ENCODE measurements at regions not wholly inside any gene's neighbourhood (a gene's known extent, or its start where the extent isn't known, plus 50 kb on each side); places are given as distances from the start of the nearest gene placed in this dataset.
"Not testable (repeated sequence)": the region's sequence is repeated elsewhere in the genome, so short reads cannot be mapped to it uniquely, and the experiment has no call there.

GRCh38 chr3:118228151-118228550, 806.5 kb downstream of the IGSF11 start:
- 62 to 66% methylated on average over 1 of the region's 1 CpG for WGBS, 2 donors
- DNase-seq (ENCODE audit: low spot score in 2 of 2): no peak
- intact Hi-C loops (cut with DNase I; ENCODE audit: low total_unique reads): no loop called here
- TF ChIP-seq CTCF (IDR thresholded peaks at IDR 0.05): no peak
- no peak for TF ChIP-seq POLR2A (IDR thresholded peaks at IDR 0.05)
- H3K4me3 ChIP-seq (ENCODE audit: low read depth, poor library complexity, severe bottlenecking): no peak overlapping the region

GRCh38 chr3:118229196-118229595, 805.5 kb downstream of the IGSF11 start:
- intact Hi-C loops (cut with DNase I; ENCODE audit: low total_unique reads): no loop called here
- TF ChIP-seq POLR2A (IDR thresholded peaks at IDR 0.05) (no peak), CTCF (IDR thresholded peaks at IDR 0.05) (no peak)
- no peak for DNase-seq (ENCODE audit: low spot score in 2 of 2)
- no peak overlapping the region for H3K4me3 ChIP-seq (ENCODE audit: low read depth, poor library complexity, severe bottlenecking)
- WGBS, 2 donors: 55 to 61% methylated on average over 1 of the region's 1 CpG

DNA sequence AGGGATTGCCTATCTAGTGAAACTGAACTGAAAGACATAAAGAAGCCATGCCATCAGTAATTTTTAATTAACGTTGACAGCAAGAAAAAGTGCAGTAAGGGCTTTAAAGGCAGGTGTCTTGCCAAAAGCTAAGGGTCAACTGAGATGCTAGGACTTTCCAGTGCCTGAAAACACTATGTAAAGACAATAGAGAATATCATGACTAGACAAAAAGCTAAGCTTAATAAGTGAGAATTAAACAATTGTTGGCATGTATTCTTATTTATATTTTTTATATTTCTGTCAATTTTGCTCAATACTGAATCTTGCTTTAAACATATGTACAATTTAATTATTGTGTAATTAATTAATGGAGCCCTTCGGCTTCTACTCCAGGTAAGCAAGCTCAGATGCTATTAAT, 803.1 kb downstream of the IGSF11 start:
- TF ChIP-seq CTCF (IDR thresholded peaks at IDR 0.05) (no peak), POLR2A (IDR thresholded peaks at IDR 0.05) (no peak)
- no peak for DNase-seq (ENCODE audit: low spot score in 2 of 2)
- intact Hi-C loops (cut with DNase I; ENCODE audit: low total_unique reads): no loop called here
- WGBS, 2 donors: 43 to 68% methylated on average over 2 of the region's 2 CpGs
- H3K4me3 ChIP-seq (ENCODE audit: low read depth, poor library complexity, severe bottlenecking): no peak overlapping the region

- DNase-seq (ENCODE audit: low spot score in 2 of 2): no peak
- 92% methylated on average over 4 to 5 of the region's 5 CpGs for WGBS, 2 donors
- no peak overlapping the region for H3K4me3 ChIP-seq (ENCODE audit: low read depth, poor library complexity, severe bottlenecking)
- intact Hi-C loops (cut with DNase I; ENCODE audit: low total_unique reads): no loop called here
- TF ChIP-seq POLR2A (IDR thresholded peaks at IDR 0.05) (no peak), CTCF (IDR thresholded peaks at IDR 0.05) (no peak)
Observed at GRCh38 chr3:118239253-118239652, 795.4 kb downstream of the IGSF11 start.

GRCh38 chr3:118244761-118245160, 789.9 kb downstream of the IGSF11 start:
- no peak for DNase-seq (ENCODE audit: low spot score in 2 of 2)
- WGBS, 2 donors: 59% methylated on average over 3 of the region's 3 CpGs
- no peak overlapping the region for H3K4me3 ChIP-seq (ENCODE audit: low read depth, poor library complexity, severe bottlenecking)
- TF ChIP-seq CTCF (IDR thresholded peaks at IDR 0.05): no peak
- TF ChIP-seq POLR2A (IDR thresholded peaks at IDR 0.05): no peak
- intact Hi-C loops (cut with DNase I; ENCODE audit: low total_unique reads): no loop called here

DNA sequence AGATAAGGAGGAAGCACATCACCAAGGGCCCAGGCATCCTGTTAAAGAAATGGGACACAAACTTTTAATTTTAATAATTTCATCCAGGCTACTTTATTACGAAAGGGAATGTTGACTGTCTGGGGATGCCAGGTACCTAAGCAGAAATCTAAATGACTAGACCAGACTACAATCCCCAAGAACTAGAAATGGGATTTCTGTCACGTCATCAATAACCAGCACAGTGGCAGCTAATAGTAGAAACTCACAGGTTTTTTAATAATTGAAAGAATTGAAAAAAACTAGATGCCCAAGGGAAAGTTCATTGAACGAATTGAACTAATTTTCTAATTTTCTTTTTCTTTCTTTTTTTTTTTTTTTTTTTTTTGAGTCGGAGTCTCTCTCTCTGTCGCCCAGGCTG, 789.3 kb downstream of the IGSF11 start:
- intact Hi-C loops (cut with DNase I; ENCODE audit: low total_unique reads): no loop called here
- no peak overlapping the region for H3K4me3 ChIP-seq (ENCODE audit: low read depth, poor library complexity, severe bottlenecking)
- 87 to 89% methylated on average over 5 of the region's 5 CpGs for WGBS, 2 donors
- no peak for DNase-seq (ENCODE audit: low spot score in 2 of 2)
- TF ChIP-seq POLR2A (IDR thresholded peaks at IDR 0.05): no peak
- TF ChIP-seq CTCF (IDR thresholded peaks at IDR 0.05): no peak

- intact Hi-C loops (cut with DNase I; ENCODE audit: low total_unique reads); H3K4me3 ChIP-seq (ENCODE audit: low read depth, poor library complexity, severe bottlenecking); DNase-seq (ENCODE audit: low spot score in 2 of 2): not testable (repeated sequence)
- 89 to 90% methylated on average over 1 of the region's 1 CpG for WGBS, 2 donors
Observed at GRCh38 chr3:118258850-118259249, 775.8 kb downstream of the IGSF11 start.

Measured in lower leg skin (tissue), 4 donors.